DND-41 (cell line): ENCODE measurements at regions not wholly inside any gene's neighbourhood (a gene's known extent, or its start where the extent isn't known, plus 50 kb on each side); places are given as distances from the start of the nearest gene placed in this dataset.

Source experiments
- ATAC-seq: fragments of 200-7000 bp; cut with Tn5 transposase; 3 replicates; pipeline ENCODE4 v1.9.1; 2021; ENCODE audit warnings: low read depth; ENCODE audit not compliant: insufficient read depth
- DNase-seq: peaks from one replicate; pipeline ENCODE4 v3.0.0-alpha.2; 2020
- H2AFZ ChIP-seq: 2 replicates; pipeline ENCODE4 v1.6.0; 2012; ENCODE audit warnings: low read depth, low read length
- H3K27ac ChIP-seq: 2 replicates; pipeline ENCODE4 v1.5.1; 2012; ENCODE audit warnings: low read length, inconsistent platforms
- H3K27me3 ChIP-seq: fragments of 200-600 bp; sonication (generic); 2 replicates; pipeline ENCODE4 v1.6.0; 2012; ENCODE audit warnings: low read length, mild to moderate bottlenecking, inconsistent platforms; ENCODE audit not compliant: insufficient read depth, poor library complexity
- H3K36me3 ChIP-seq: 2 replicates; pipeline ENCODE4 v1.5.1; 2012; ENCODE audit warnings: low read length, inconsistent platforms; ENCODE audit not compliant: insufficient read depth
- H3K4me1 ChIP-seq: 2 replicates; pipeline ENCODE4 v1.5.1; 2012; ENCODE audit warnings: mild to moderate bottlenecking, low read length; ENCODE audit not compliant: insufficient read depth
- H3K4me2 ChIP-seq: 2 replicates; pipeline ENCODE4 v1.6.0; 2012; ENCODE audit warnings: mild to moderate bottlenecking, moderate library complexity, low read length, inconsistent platforms; ENCODE audit not compliant: insufficient read depth
- H3K4me3 ChIP-seq, 2 experiments: fragments of 200-600 bp in 1 of 2; shearing (Covaris generic) in 1 of 2; 2 replicates each; pipeline ENCODE4 v1.5.1; 2012 to 2016; ENCODE audit warnings: inconsistent platforms in 2 of 2, low read length in 2 of 2, mild to moderate bottlenecking in 2 of 2, low read depth in 1 of 2, moderate library complexity in 1 of 2
- H3K79me2 ChIP-seq: 2 replicates; pipeline ENCODE4 v1.6.0; 2012; ENCODE audit warnings: low read length, inconsistent platforms; ENCODE audit not compliant: insufficient read depth
- H3K9ac ChIP-seq: 2 replicates; pipeline ENCODE4 v1.6.0; 2012; ENCODE audit warnings: low read depth, mild to moderate bottlenecking, inconsistent platforms, low read length, moderate library complexity
- H3K9me3 ChIP-seq: 2 replicates; pipeline ENCODE4 v1.5.1; 2012; ENCODE audit warnings: low read length, moderate library complexity, mild to moderate bottlenecking, inconsistent platforms; ENCODE audit not compliant: insufficient read depth, severe bottlenecking
- H4K20me1 ChIP-seq: 2 replicates; pipeline ENCODE4 v1.6.0; 2012; ENCODE audit warnings: low read length; ENCODE audit not compliant: insufficient read depth
- CTCF ChIP-seq: IDR thresholded peaks from 2 replicates; pipeline ENCODE4 v1.5.1; 2012; ENCODE audit warnings: borderline replicate concordance, low read length, moderate library complexity, mild to moderate bottlenecking; ENCODE audit not compliant: poor library complexity, severe bottlenecking; ENCODE audit errors: extremely low read depth
- EZH2 ChIP-seq: IDR thresholded peaks from 3 replicates; pipeline ENCODE4 v1.6.1; 2012; ENCODE audit warnings: borderline replicate concordance, low read depth, mild to moderate bottlenecking, moderate library complexity, low read length, inconsistent platforms; ENCODE audit not compliant: severe bottlenecking

DNA sequence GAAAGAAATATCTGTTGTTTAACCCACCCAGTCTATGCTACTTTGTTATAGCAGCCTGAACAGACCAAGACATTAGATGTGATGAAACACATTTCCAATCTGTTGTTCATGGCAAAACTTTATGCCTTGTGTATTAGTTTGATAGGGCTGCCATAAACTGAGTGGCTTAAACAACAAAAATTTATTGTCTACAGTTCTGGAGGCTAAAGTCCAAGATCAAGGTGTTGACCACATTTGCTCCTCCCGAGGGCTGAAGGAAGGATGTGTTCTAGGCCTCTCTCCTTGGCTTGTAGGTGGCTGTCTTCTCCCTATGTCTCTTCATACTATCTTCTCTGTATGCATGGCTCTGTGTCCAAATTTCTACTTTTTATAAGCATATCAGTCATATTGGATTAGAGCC lies 94.1 kb upstream of the HIVEP3 start:
- no peak for TF ChIP-seq CTCF
- no peak for TF ChIP-seq EZH2
- Histone ChIP-seq H3K9ac (no peak overlapping the region), H3K79me2 (peaks cover 77% of the 10 kb centered on the region), H3K9me3 (no peaks in the 10 kb centered on the region), H3K4me2 (no peak overlapping the region), H3K27ac (peak overlapping the region; percentile 84), H4K20me1 (no peaks in the 10 kb centered on the region), H3K4me1 (peaks cover 64% of the 10 kb centered on the region), H3K27me3 (no peaks in the 10 kb centered on the region), H2AFZ (no peak overlapping the region), H3K4me3 (no peak overlapping the region), H3K36me3 (no peaks in the 10 kb centered on the region)
- ATAC-seq: no peak
- DNase-seq: no peak

- Histone ChIP-seq H3K4me3 (no peak overlapping the region), H3K4me1 (peaks cover 43% of the 10 kb centered on the region), H4K20me1 (no peaks in the 10 kb centered on the region), H3K4me2 (no peak overlapping the region), H3K79me2 (peaks cover 71% of the 10 kb centered on the region), H3K9me3 (no peaks in the 10 kb centered on the region), H2AFZ (no peak overlapping the region), H3K36me3 (no peaks in the 10 kb centered on the region), H3K9ac (no peak overlapping the region), H3K27ac (no peak overlapping the region), H3K27me3 (no peaks in the 10 kb centered on the region)
- TF ChIP-seq CTCF (no peak), EZH2 (no peak)
- DNase-seq (no peak), ATAC-seq (no peak)
Measured at GRCh38 chr1:42010381-42010780, 91.7 kb upstream of the HIVEP3 start.

DNA sequence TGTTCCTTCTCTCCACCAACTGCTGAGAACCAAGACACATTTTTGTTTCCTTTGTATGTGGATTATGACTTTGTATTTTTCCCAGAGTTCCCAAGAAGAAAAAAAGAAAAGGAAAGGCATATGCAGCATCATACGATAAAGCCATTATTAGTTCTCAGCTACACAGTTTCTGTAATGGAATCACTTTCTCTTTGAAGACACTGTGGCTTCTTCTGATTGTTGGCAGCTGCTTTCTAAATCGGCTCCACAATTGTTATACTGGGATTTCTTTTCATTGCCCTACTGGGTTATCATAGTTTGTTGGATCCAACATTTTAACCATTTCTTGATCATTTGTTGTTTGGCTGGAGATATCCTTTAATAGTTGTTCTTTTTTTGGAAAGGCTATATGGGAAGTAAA lies 89.5 kb upstream of the HIVEP3 start:
- Histone ChIP-seq H2AFZ (no peak overlapping the region), H3K9ac (no peak overlapping the region), H3K4me3 (no peak overlapping the region), H3K9me3 (no peaks in the 10 kb centered on the region), H3K27me3 (no peaks in the 10 kb centered on the region), H3K36me3 (no peaks in the 10 kb centered on the region), H3K4me1 (peaks cover 22% of the 10 kb centered on the region), H3K79me2 (peaks cover 76% of the 10 kb centered on the region), H4K20me1 (no peaks in the 10 kb centered on the region), H3K27ac (no peak overlapping the region), H3K4me2 (no peak overlapping the region)
- ATAC-seq: no peak
- no peak for DNase-seq
- TF ChIP-seq CTCF: no peak
- TF ChIP-seq EZH2: no peak

DNA sequence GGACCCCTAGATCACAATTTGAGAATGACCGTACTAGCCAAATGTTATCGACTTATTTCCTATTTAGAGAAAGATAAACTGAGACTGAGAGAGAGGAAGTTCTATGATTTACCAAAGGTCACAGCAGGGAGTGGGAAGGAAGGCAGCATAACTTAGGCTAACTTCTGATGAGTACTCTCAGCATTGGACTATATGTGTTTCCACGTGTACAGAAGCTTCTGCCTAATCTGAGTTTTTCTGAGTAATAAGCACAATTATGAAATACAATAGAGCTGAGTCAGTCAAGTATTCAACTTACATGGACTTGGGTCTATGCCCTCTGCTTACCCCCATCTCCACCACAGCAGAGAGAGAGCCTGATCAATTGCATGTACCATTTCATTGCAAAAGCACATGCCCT lies 88.1 kb upstream of the HIVEP3 start:
- no peak for TF ChIP-seq CTCF
- no peak for TF ChIP-seq EZH2
- Histone ChIP-seq H3K27me3 (no peaks in the 10 kb centered on the region), H3K9me3 (no peaks in the 10 kb centered on the region), H3K4me2 (no peak overlapping the region), H3K4me1 (peaks cover 17% of the 10 kb centered on the region), H3K9ac (no peak overlapping the region), H3K27ac (no peak overlapping the region), H4K20me1 (no peaks in the 10 kb centered on the region), H3K79me2 (peaks cover 74% of the 10 kb centered on the region), H3K36me3 (no peaks in the 10 kb centered on the region), H3K4me3 (no peak overlapping the region), H2AFZ (no peak overlapping the region)
- ATAC-seq (no peak), DNase-seq (no peak)
